GM21381 (cell line): ENCODE measurements at regions not wholly inside any gene's neighbourhood (a gene's known extent, or its start where the extent isn't known, plus 50 kb on each side); places are given as distances from the start of the nearest gene placed in this dataset.

Experiments used
- ATAC-seq: cut with Tn5 transposase; IDR thresholded peaks from one replicate; pipeline ENCODE4 v1.9.1; 2021; ENCODE audit warnings: mild to moderate bottlenecking, moderate library complexity; ENCODE audit not compliant: unreplicated experiment

- no peak for ATAC-seq
These were observed 173.2 kb upstream of the HMGA2 start for GRCh38 chr12:65651060-65651459.

GRCh38 chr12:65653321-65653720, 171.0 kb upstream of the HMGA2 start:
- no peak for ATAC-seq

- ATAC-seq = no peak
These were observed 170.2 kb upstream of the HMGA2 start for GRCh38 chr12:65653946-65654629.

- no peak for ATAC-seq
These were observed 169.2 kb upstream of the HMGA2 start for GRCh38 chr12:65655074-65655493.

- no peak for ATAC-seq
These were observed 168.0 kb upstream of the HMGA2 start for GRCh38 chr12:65656156-65656882.

- no peak for ATAC-seq
These were observed 167.4 kb upstream of the HMGA2 start for GRCh38 chr12:65656891-65657351.

- ATAC-seq = no peak
These were observed 166.6 kb upstream of the HMGA2 start for GRCh38 chr12:65657635-65658034.

- no peak for ATAC-seq
These were observed 165.9 kb upstream of the HMGA2 start for GRCh38 chr12:65658360-65658759.

GRCh38 chr12:65659681-65660080, 164.6 kb upstream of the HMGA2 start:
- no peak for ATAC-seq

GRCh38 chr12:65660096-65660495, 164.2 kb upstream of the HMGA2 start:
- no peak for ATAC-seq

- ATAC-seq = no peak
These were observed 163.4 kb upstream of the HMGA2 start for GRCh38 chr12:65660836-65661235.

- ATAC-seq = no peak
These were observed 161.7 kb upstream of the HMGA2 start for GRCh38 chr12:65662590-65662989.

- no peak for ATAC-seq
These were observed 161.2 kb upstream of the HMGA2 start for GRCh38 chr12:65663097-65663496.

- no peak for ATAC-seq
These were observed 160.6 kb upstream of the HMGA2 start for GRCh38 chr12:65663648-65664047.

- ATAC-seq = no peak
These were observed 159.5 kb upstream of the HMGA2 start for GRCh38 chr12:65664715-65665250.

GRCh38 chr12:65665817-65666216, 158.5 kb upstream of the HMGA2 start:
- ATAC-seq = no peak

GRCh38 chr12:65666876-65667275, 157.4 kb upstream of the HMGA2 start:
- ATAC-seq = no peak

- ATAC-seq = no peak
These were observed 156.4 kb upstream of the HMGA2 start for GRCh38 chr12:65667932-65668331.

GRCh38 chr12:65668981-65669695, 155.1 kb upstream of the HMGA2 start:
- no peak for ATAC-seq

GRCh38 chr12:65670775-65671174, 153.5 kb upstream of the HMGA2 start:
- no peak for ATAC-seq

- ATAC-seq = no peak
These were observed 151.8 kb upstream of the HMGA2 start for GRCh38 chr12:65672441-65672840.
